Inferior parietal cortex (tissue), 1 donor: ENCODE measurements at regions not wholly inside any gene's neighbourhood (a gene's known extent, or its start where the extent isn't known, plus 50 kb on each side); places are given as distances from the start of the nearest gene placed in this dataset.

Source experiments
- DNase-seq: peaks from one replicate; pipeline ENCODE4 v3.0.0-alpha.2; 2016; ENCODE audit errors: extremely low spot score

GRCh38 chr7:98515201-98515600, 101.9 kb upstream of the NPTX2 start:
- DNase-seq = no peak

GRCh38 chr7:98514211-98515031, 102.7 kb upstream of the NPTX2 start:
- no peak for DNase-seq

- DNase-seq = no peak
Measured at GRCh38 chr7:98511175-98511574, 105.9 kb upstream of the NPTX2 start.

- no peak for DNase-seq
Measured at GRCh38 chr7:98509836-98510235, 107.2 kb upstream of the NPTX2 start.

- no peak for DNase-seq
Measured at GRCh38 chr7:98506471-98506870, 105.6 kb upstream of the BAIAP2L1 start.

GRCh38 chr7:98500764-98501163, 99.9 kb upstream of the BAIAP2L1 start:
- no peak for DNase-seq

- DNase-seq = no peak
Measured at GRCh38 chr7:98496618-98497017, 95.7 kb upstream of the BAIAP2L1 start.

GRCh38 chr7:98495200-98495955, 94.5 kb upstream of the BAIAP2L1 start:
- DNase-seq = no peak

GRCh38 chr7:98493030-98493778, 92.3 kb upstream of the BAIAP2L1 start:
- no peak for DNase-seq

GRCh38 chr7:98488167-98488566, 87.3 kb upstream of the BAIAP2L1 start:
- DNase-seq = no peak

- DNase-seq = no peak
Measured at GRCh38 chr7:98483964-98484545, 83.2 kb upstream of the BAIAP2L1 start.

GRCh38 chr7:98483276-98483963, 82.5 kb upstream of the BAIAP2L1 start:
- no peak for DNase-seq

- no peak for DNase-seq
Measured at GRCh38 chr7:98479318-98479717, 78.4 kb upstream of the BAIAP2L1 start.

GRCh38 chr7:98475352-98475751, 74.5 kb upstream of the BAIAP2L1 start:
- no peak for DNase-seq

- DNase-seq = no peak
Measured at GRCh38 chr7:98474558-98474957, 73.7 kb upstream of the BAIAP2L1 start.

- no peak for DNase-seq
Measured at GRCh38 chr7:98472521-98472954, 71.6 kb upstream of the BAIAP2L1 start.

GRCh38 chr7:98470485-98471240, 69.8 kb upstream of the BAIAP2L1 start:
- DNase-seq = no peak

- DNase-seq = no peak
Measured at GRCh38 chr7:98469088-98469487, 68.2 kb upstream of the BAIAP2L1 start.

GRCh38 chr7:98467570-98468312, 66.9 kb upstream of the BAIAP2L1 start:
- no peak for DNase-seq

- no peak for DNase-seq
Measured at GRCh38 chr7:98465022-98465421, 64.1 kb upstream of the BAIAP2L1 start.
